H9 (cell line): ENCODE measurements at regions not wholly inside any gene's neighbourhood (a gene's known extent, or its start where the extent isn't known, plus 50 kb on each side); places are given as distances from the start of the nearest gene placed in this dataset.

Experiments used
- DNase-seq: peaks from one replicate; pipeline ENCODE4 v3.0.0-alpha.2; 2017
- H2AFZ ChIP-seq: one replicate; pipeline ENCODE4 v1.6.1; 2013; ENCODE audit warnings: mild to moderate bottlenecking, low read length, control low read depth, moderate library complexity
- H2AK5ac ChIP-seq: 2 replicates; pipeline ENCODE4 v1.6.1; 2013; ENCODE audit warnings: low read length, control low read depth, mixed read lengths; ENCODE audit not compliant: insufficient read length
- H2BK120ac ChIP-seq: one replicate; pipeline ENCODE4 v1.6.1; 2013; ENCODE audit warnings: low read depth, mild to moderate bottlenecking, low read length, control low read depth, inconsistent platforms; ENCODE audit not compliant: poor library complexity, severe bottlenecking
- H2BK12ac ChIP-seq: 2 replicates; pipeline ENCODE4 v1.6.1; 2013; ENCODE audit warnings: low read length, control low read depth, mixed read lengths, low read depth; ENCODE audit not compliant: insufficient read length
- H2BK15ac ChIP-seq: 2 replicates; pipeline ENCODE4 v1.6.1; 2013; ENCODE audit warnings: low read depth, low read length, control low read depth
- H2BK20ac ChIP-seq: one replicate; pipeline ENCODE4 v1.6.1; 2013; ENCODE audit warnings: low read depth, mild to moderate bottlenecking, low read length, control low read depth, inconsistent platforms; ENCODE audit not compliant: poor library complexity, severe bottlenecking
- H2BK5ac ChIP-seq: 2 replicates; pipeline ENCODE4 v1.6.1; 2013; ENCODE audit warnings: low read length, control low read depth, mixed read lengths; ENCODE audit not compliant: insufficient read length
- H3K14ac ChIP-seq: 2 replicates; pipeline ENCODE4 v1.6.1; 2013; ENCODE audit warnings: low read length, control low read depth; ENCODE audit not compliant: insufficient read depth
- H3K18ac ChIP-seq: 2 replicates; pipeline ENCODE4 v1.6.1; 2013; ENCODE audit warnings: low read depth, mild to moderate bottlenecking, mixed read lengths, low read length, control low read depth; ENCODE audit not compliant: insufficient read length
- H3K23ac ChIP-seq: 2 replicates; pipeline ENCODE4 v1.6.1; 2013; ENCODE audit warnings: low read length, control low read depth, mixed read lengths, low read depth; ENCODE audit not compliant: insufficient read length
- H3K23me2 ChIP-seq: 2 replicates; pipeline ENCODE4 v1.6.1; 2013; ENCODE audit warnings: low read depth, mild to moderate bottlenecking, mixed read lengths, low read length, control low read depth; ENCODE audit not compliant: insufficient read length, poor library complexity, severe bottlenecking
- H3K27ac ChIP-seq: 2 replicates; pipeline ENCODE4 v1.5.1; 2013; ENCODE audit warnings: low read length, control low read depth, mixed read lengths, low read depth; ENCODE audit not compliant: insufficient read length
- H3K27me3 ChIP-seq: 2 replicates; pipeline ENCODE4 v1.6.1; 2013; ENCODE audit warnings: low read length, control low read depth, inconsistent platforms; ENCODE audit not compliant: insufficient read depth
- H3K4ac ChIP-seq: 2 replicates; pipeline ENCODE4 v1.6.1; 2013; ENCODE audit warnings: low read depth, mild to moderate bottlenecking, control low read depth, inconsistent platforms, low read length, moderate library complexity
- H3K4me1 ChIP-seq: 2 replicates; pipeline ENCODE4 v1.6.1; 2013; ENCODE audit warnings: low read length, control low read depth, inconsistent platforms; ENCODE audit not compliant: insufficient read depth
- H3K4me2 ChIP-seq: 2 replicates; pipeline ENCODE4 v1.6.1; 2013; ENCODE audit warnings: low read length, control low read depth, mixed read lengths; ENCODE audit not compliant: insufficient read length, insufficient read depth
- H3K56ac ChIP-seq: 2 replicates; pipeline ENCODE4 v1.6.1; 2013; ENCODE audit warnings: low read depth, mild to moderate bottlenecking, mixed read lengths, low read length, control low read depth; ENCODE audit not compliant: insufficient read length
- H3K79me1 ChIP-seq: 2 replicates; pipeline ENCODE4 v1.6.1; 2013; ENCODE audit warnings: low read depth, mild to moderate bottlenecking, moderate library complexity, low read length, control low read depth, inconsistent platforms; ENCODE audit not compliant: insufficient read depth, poor library complexity, severe bottlenecking
- H3K79me2 ChIP-seq: 2 replicates; pipeline ENCODE4 v1.6.1; 2013; ENCODE audit warnings: low read length, control low read depth, inconsistent platforms; ENCODE audit not compliant: insufficient read depth
- H3K9ac ChIP-seq: 2 replicates; pipeline ENCODE4 v1.6.1; 2013; ENCODE audit warnings: low read length, control low read depth, mixed read lengths; ENCODE audit not compliant: insufficient read length; ENCODE audit errors: extremely low read depth
- H3K9me3 ChIP-seq: one replicate; pipeline ENCODE4 v1.6.1; 2013; ENCODE audit warnings: low read depth, low read length, inconsistent platforms; ENCODE audit not compliant: control insufficient read depth
- H3T11ph ChIP-seq: one replicate; pipeline ENCODE4 v1.6.1; 2013; ENCODE audit warnings: mild to moderate bottlenecking, low read length, control low read depth, inconsistent platforms
- H4K20me1 ChIP-seq: one replicate; pipeline ENCODE4 v1.6.1; 2013; ENCODE audit not compliant: control insufficient read depth, insufficient read length, insufficient read depth
- H4K5ac ChIP-seq: 2 replicates; pipeline ENCODE4 v1.6.1; 2013; ENCODE audit warnings: low read depth, mild to moderate bottlenecking, mixed read lengths, low read length, control low read depth; ENCODE audit not compliant: insufficient read length
- H4K8ac ChIP-seq: replicated peaks from 2 replicates; pipeline ENCODE4 v1.6.1; 2013; ENCODE audit warnings: low read length, control low read depth, mixed read lengths, low read depth; ENCODE audit not compliant: insufficient read length
- H4K91ac ChIP-seq: 2 replicates; pipeline ENCODE4 v1.6.1; 2013; ENCODE audit warnings: low read depth, mild to moderate bottlenecking, moderate library complexity, mixed read lengths, low read length, control low read depth; ENCODE audit not compliant: insufficient read length
- H3K27ac Mint-ChIP-seq, 3 experiments: 2 replicates in 2 of 3; 3 replicates in 1 of 3; pipeline ENCODE4 v1.8.0; 2020 to 2021; ENCODE audit warnings: mixed read lengths in 3 of 3, mild to moderate bottlenecking in 1 of 3, moderate library complexity in 1 of 3
- H3K27me3 Mint-ChIP-seq: 2 replicates; pipeline ENCODE4 v1.8.0; 2021; ENCODE audit warnings: low read depth, mild to moderate bottlenecking, moderate library complexity, mixed read lengths
- H3K36me3 Mint-ChIP-seq, 3 experiments: 2 replicates in 2 of 3; 3 replicates in 1 of 3; pipeline ENCODE4 v1.8.0; 2020 to 2021; ENCODE audit warnings: low read depth in 3 of 3, mixed read lengths in 3 of 3; ENCODE audit not compliant: insufficient read depth in 1 of 3
- H3K4me1 Mint-ChIP-seq, 2 experiments: 2 replicates each; pipeline ENCODE4 v1.8.0; 2020; ENCODE audit warnings: mixed read lengths in 2 of 2
- H3K4me3 Mint-ChIP-seq, 2 experiments: 2 replicates in 1 of 2; 3 replicates in 1 of 2; pipeline ENCODE4 v1.8.0; 2020 to 2021; ENCODE audit warnings: mild to moderate bottlenecking in 2 of 2, mixed read lengths in 2 of 2, moderate library complexity in 1 of 2
- H3K9me3 Mint-ChIP-seq, 2 experiments: 2 replicates in 1 of 2; 3 replicates in 1 of 2; pipeline ENCODE4 v1.8.0; 2020; ENCODE audit warnings: mild to moderate bottlenecking in 2 of 2, mixed read lengths in 2 of 2, moderate library complexity in 1 of 2
- WGBS: extraction: QIAGEN DNeasy Blood & Tissue Kit; methylation state at CpG from one replicate; pipeline ENCODE4 v1.1.7; 2013; ENCODE audit warnings: missing lambda C conversion rate, low lambda C conversion rate, mixed read lengths; ENCODE audit not compliant: insufficient read length; ENCODE audit errors: extremely low coverage; 5-methylcytosine and 5-hydroxymethylcytosine counted together
- TF ChIP-seq, protein P1 (sequence below): fragments of 200-600 bp; sonication (generic); conservative IDR thresholded peaks from 3 replicates; pipeline ENCODE4 v1.8.0; 2021; ENCODE audit warnings: antibody characterized with exemption, mild to moderate bottlenecking

DNA sequence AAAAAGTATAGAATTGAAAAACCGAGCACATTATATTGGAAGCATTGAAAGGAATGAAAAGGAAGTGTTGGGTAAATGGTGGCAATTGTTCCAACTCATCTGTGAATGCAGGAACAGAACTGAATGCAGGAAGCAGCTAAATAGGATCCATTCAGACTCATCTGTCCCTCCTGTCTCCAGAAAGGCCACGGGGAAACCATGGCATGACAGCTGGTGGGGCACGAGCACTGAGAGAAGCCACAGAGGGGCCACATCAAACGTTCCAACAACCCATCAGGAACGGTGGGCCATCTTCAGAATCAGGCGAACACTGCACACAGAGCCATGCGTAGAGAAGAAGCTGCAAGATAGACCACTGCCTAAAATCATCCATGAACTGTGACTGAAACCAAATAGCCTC lies 138.5 kb upstream of the SLC35G4 start:
- H3K23me2 ChIP-seq, result no peaks in the 10 kb centered on the region
- DNase-seq, result no peak
- H2BK20ac ChIP-seq, result no peak overlapping the region
- H3K27me3 ChIP-seq, result no peaks in the 10 kb centered on the region
- H4K91ac ChIP-seq, result no peak overlapping the region
- H2BK5ac ChIP-seq, result no peak overlapping the region
- H3K4me2 ChIP-seq, result no peak overlapping the region
- TF ChIP-seq, protein P1, sequence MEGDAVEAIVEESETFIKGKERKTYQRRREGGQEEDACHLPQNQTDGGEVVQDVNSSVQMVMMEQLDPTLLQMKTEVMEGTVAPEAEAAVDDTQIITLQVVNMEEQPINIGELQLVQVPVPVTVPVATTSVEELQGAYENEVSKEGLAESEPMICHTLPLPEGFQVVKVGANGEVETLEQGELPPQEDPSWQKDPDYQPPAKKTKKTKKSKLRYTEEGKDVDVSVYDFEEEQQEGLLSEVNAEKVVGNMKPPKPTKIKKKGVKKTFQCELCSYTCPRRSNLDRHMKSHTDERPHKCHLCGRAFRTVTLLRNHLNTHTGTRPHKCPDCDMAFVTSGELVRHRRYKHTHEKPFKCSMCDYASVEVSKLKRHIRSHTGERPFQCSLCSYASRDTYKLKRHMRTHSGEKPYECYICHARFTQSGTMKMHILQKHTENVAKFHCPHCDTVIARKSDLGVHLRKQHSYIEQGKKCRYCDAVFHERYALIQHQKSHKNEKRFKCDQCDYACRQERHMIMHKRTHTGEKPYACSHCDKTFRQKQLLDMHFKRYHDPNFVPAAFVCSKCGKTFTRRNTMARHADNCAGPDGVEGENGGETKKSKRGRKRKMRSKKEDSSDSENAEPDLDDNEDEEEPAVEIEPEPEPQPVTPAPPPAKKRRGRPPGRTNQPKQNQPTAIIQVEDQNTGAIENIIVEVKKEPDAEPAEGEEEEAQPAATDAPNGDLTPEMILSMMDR, result no peak
- H3K23ac ChIP-seq, result no peak overlapping the region
- H3K4me1 Mint-ChIP-seq, result no peaks in the 10 kb centered on the region; a peak in 1 of 4 replicates
- H3K27ac ChIP-seq, result no peak overlapping the region
- H3K4me1 ChIP-seq, result no peaks in the 10 kb centered on the region; the same call in 1 of the 2 replicates
- H3K27ac Mint-ChIP-seq, result no peak overlapping the region
- H3K9me3 ChIP-seq, result no peaks in the 10 kb centered on the region
- peaks cover 5 to 10% of the 10 kb centered on the region in 2 experiments; a peak in 4 of 5 replicates for H3K9me3 Mint-ChIP-seq
- H2BK12ac ChIP-seq, result no peak overlapping the region
- no peak overlapping the region for H3K4me3 Mint-ChIP-seq
- no peak overlapping the region for H2AFZ ChIP-seq
- peaks cover 3% of the 10 kb centered on the region; the same call in 1 of the 2 replicates for H3K27me3 Mint-ChIP-seq
- peak overlapping the region; percentile 75; the same call in 1 of the 2 replicates for H3K14ac ChIP-seq
- H3K79me2 ChIP-seq, result no peaks in the 10 kb centered on the region
- H4K5ac ChIP-seq, result no peak overlapping the region
- no peak overlapping the region for H2AK5ac ChIP-seq
- H4K20me1 ChIP-seq, result no peaks in the 10 kb centered on the region
- no peak overlapping the region for H3K18ac ChIP-seq
- no peak overlapping the region for H3K56ac ChIP-seq
- H3K36me3 Mint-ChIP-seq, result no peaks in the 10 kb centered on the region; a peak in 2 of 7 replicates
- H4K8ac ChIP-seq, result no peak overlapping the region
- no peak overlapping the region for H3T11ph ChIP-seq
- H3K4ac ChIP-seq, result no peak overlapping the region
- no peak overlapping the region for H2BK120ac ChIP-seq
- H2BK15ac ChIP-seq, result no peak overlapping the region
- no CpG with 5 or more reads among the region's 7 CpGs for WGBS
- H3K9ac ChIP-seq, result no peak overlapping the region
- no peaks in the 10 kb centered on the region for H3K79me1 ChIP-seq
